Fibroblast of lung (primary cell): ENCODE measurements at regions not wholly inside any gene's neighbourhood (a gene's known extent, or its start where the extent isn't known, plus 50 kb on each side); places are given as distances from the start of the nearest gene placed in this dataset.

ENCODE experiments used
- EZH2 ChIP-seq: IDR thresholded peaks from 2 replicates; pipeline ENCODE4 v1.5.1; 2012; ENCODE audit warnings: low read length, control low read depth, mild to moderate bottlenecking; ENCODE audit errors: missing control alignments
- TF ChIP-seq, protein P1 (sequence below), 2 donors: IDR thresholded peaks in 1 of 2; conservative IDR thresholded peaks in 1 of 2; 1 replicate in 1 of 2; 2 replicates in 1 of 2; pipeline ENCODE4 v1.5.1; 2011 to 2012; ENCODE audit warnings: low read length in 2 of 2, control low read depth in 1 of 2, inconsistent platforms in 1 of 2, low read depth in 1 of 2, mild to moderate bottlenecking in 1 of 2

GRCh38 chr5:167283691-167284090, 1007.8 kb upstream of the WWC1 start:
- no peak for TF ChIP-seq EZH2
- TF ChIP-seq, protein P1, sequence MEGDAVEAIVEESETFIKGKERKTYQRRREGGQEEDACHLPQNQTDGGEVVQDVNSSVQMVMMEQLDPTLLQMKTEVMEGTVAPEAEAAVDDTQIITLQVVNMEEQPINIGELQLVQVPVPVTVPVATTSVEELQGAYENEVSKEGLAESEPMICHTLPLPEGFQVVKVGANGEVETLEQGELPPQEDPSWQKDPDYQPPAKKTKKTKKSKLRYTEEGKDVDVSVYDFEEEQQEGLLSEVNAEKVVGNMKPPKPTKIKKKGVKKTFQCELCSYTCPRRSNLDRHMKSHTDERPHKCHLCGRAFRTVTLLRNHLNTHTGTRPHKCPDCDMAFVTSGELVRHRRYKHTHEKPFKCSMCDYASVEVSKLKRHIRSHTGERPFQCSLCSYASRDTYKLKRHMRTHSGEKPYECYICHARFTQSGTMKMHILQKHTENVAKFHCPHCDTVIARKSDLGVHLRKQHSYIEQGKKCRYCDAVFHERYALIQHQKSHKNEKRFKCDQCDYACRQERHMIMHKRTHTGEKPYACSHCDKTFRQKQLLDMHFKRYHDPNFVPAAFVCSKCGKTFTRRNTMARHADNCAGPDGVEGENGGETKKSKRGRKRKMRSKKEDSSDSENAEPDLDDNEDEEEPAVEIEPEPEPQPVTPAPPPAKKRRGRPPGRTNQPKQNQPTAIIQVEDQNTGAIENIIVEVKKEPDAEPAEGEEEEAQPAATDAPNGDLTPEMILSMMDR (conservative IDR thresholded peaks at IDR 0.05 in 1 of 2, IDR thresholded peaks at IDR 0.05 in 1 of 2; ENCODE audit: low read depth in 1 of 2, low read length in 2 of 2) = no peak
